ENCODE measurements at regions not wholly inside any gene's neighbourhood (a gene's known extent, or its start where the extent isn't known, plus 50 kb on each side); places are given as distances from the start of the nearest gene placed in this dataset.

- no peak for DNase-seq (ENCODE audit: low read depth)
- no peak for TF ChIP-seq POLR2A (IDR thresholded peaks at IDR 0.05; ENCODE audit: extremely low read depth, insufficient read length)
- TF ChIP-seq, protein P1, sequence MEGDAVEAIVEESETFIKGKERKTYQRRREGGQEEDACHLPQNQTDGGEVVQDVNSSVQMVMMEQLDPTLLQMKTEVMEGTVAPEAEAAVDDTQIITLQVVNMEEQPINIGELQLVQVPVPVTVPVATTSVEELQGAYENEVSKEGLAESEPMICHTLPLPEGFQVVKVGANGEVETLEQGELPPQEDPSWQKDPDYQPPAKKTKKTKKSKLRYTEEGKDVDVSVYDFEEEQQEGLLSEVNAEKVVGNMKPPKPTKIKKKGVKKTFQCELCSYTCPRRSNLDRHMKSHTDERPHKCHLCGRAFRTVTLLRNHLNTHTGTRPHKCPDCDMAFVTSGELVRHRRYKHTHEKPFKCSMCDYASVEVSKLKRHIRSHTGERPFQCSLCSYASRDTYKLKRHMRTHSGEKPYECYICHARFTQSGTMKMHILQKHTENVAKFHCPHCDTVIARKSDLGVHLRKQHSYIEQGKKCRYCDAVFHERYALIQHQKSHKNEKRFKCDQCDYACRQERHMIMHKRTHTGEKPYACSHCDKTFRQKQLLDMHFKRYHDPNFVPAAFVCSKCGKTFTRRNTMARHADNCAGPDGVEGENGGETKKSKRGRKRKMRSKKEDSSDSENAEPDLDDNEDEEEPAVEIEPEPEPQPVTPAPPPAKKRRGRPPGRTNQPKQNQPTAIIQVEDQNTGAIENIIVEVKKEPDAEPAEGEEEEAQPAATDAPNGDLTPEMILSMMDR (IDR thresholded peaks at IDR 0.05; ENCODE audit: low read depth, low read length) = no peak
- TF ChIP-seq MYC (IDR thresholded peaks at IDR 0.05; ENCODE audit: low read depth, low read length) = no peak
- TF ChIP-seq, protein P2, sequence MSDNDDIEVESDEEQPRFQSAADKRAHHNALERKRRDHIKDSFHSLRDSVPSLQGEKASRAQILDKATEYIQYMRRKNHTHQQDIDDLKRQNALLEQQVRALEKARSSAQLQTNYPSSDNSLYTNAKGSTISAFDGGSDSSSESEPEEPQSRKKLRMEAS (IDR thresholded peaks at IDR 0.05; ENCODE audit: low read depth, low read length) = no peak
- H3K4me3 ChIP-seq (ENCODE audit: low read depth, low read length) = no peak overlapping the region
Observed at GRCh38 chr12:114752217-114752616, 68.2 kb upstream of the TBX3 start.

- no peak overlapping the region for H3K4me3 ChIP-seq (ENCODE audit: low read depth, low read length)
- TF ChIP-seq POLR2A (IDR thresholded peaks at IDR 0.05; ENCODE audit: extremely low read depth, insufficient read length) = no peak
- no peak for TF ChIP-seq MYC (IDR thresholded peaks at IDR 0.05; ENCODE audit: low read depth, low read length)
- TF ChIP-seq, protein P1 (IDR thresholded peaks at IDR 0.05; ENCODE audit: low read depth, low read length) = no peak
- TF ChIP-seq, protein P2 (IDR thresholded peaks at IDR 0.05; ENCODE audit: low read depth, low read length) = no peak
- DNase-seq (ENCODE audit: low read depth) = no peak
Observed at GRCh38 chr12:114751712-114752111, 67.7 kb upstream of the TBX3 start.

DNA sequence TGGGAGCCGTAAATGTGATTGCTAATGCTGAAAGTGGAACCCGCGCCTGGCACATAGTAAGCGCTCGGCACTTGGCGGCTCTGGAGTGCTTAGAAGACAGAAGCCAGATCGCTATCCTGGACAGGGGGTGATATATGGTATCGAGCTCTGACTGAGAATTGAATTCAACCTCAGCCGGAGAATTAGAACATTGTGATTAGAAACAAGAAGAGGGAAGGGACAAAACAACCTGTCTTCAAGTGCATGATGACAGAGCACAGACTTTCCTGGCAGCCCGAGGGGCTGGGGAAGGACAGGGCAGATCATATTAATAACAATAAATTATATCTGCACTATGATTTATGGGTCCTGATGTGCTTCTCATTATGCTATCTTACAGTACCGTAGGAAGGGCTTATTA, 66.9 kb upstream of the TBX3 start:
- no peak overlapping the region for H3K4me3 ChIP-seq (ENCODE audit: low read depth, low read length)
- TF ChIP-seq, protein P1 (IDR thresholded peaks at IDR 0.05; ENCODE audit: low read depth, low read length) = no peak
- TF ChIP-seq, protein P2 (IDR thresholded peaks at IDR 0.05; ENCODE audit: low read depth, low read length) = no peak
- DNase-seq (ENCODE audit: low read depth) = no peak

GRCh38 chr12:114749065-114749464, 65.1 kb upstream of the TBX3 start:
- DNase-seq (ENCODE audit: low read depth) = no peak
- TF ChIP-seq, protein P2 (IDR thresholded peaks at IDR 0.05; ENCODE audit: low read depth, low read length) = no peak
- TF ChIP-seq, protein P1 (IDR thresholded peaks at IDR 0.05; ENCODE audit: low read depth, low read length) = no peak
- TF ChIP-seq POLR2A (IDR thresholded peaks at IDR 0.05; ENCODE audit: extremely low read depth, insufficient read length) (no peak), MYC (IDR thresholded peaks at IDR 0.05; ENCODE audit: low read depth, low read length) (no peak)
- H3K4me3 ChIP-seq (ENCODE audit: low read depth, low read length) = no peak overlapping the region

DNA sequence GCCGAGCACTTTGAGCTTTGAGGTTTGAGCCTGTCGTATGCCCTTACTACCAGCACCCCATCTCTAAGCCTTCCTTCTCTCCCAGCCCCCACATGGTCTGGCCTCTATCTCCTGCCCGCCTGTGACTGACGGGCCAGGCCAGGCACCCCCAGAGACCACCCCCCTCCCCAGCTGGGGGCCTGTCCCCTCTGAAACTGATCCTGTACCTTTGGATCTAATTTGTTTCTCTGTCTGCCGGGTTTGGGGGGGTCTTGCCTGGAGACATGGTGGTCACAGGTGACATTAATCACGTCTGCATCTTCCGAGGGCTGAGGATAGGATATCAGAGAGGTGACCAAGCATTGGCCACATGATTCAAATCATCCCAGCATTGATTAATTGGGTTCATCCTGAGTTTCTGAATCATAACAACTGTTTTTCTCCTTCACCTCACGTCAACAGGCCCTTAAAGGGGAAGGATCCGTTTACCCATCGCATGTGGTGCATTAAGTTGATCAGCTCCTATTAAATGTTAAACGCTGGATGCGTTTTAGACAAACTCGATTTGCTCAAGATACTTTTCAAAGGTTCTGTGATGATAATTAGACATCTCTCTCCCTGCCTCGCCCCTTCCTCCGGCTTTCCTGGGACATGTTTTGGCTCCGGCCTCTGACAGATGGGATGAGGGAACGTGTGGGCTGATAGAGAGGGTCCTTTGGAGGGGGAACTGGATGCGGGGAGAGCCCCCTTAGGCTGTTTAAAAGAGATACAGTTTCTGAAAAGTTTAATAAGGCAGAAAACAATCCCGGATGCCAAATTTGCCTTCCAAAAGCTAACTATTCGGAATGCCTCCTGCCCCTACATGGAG, 63.3 kb upstream of the TBX3 start:
- TF ChIP-seq POLR2A (IDR thresholded peaks at IDR 0.05; ENCODE audit: extremely low read depth, insufficient read length) (no peak), MYC (IDR thresholded peaks at IDR 0.05; ENCODE audit: low read depth, low read length) (no peak)
- TF ChIP-seq, protein P1 (IDR thresholded peaks at IDR 0.05; ENCODE audit: low read depth, low read length) = no peak
- TF ChIP-seq, protein P2 (IDR thresholded peaks at IDR 0.05; ENCODE audit: low read depth, low read length) = no peak
- no peak for DNase-seq (ENCODE audit: low read depth)
- H3K4me3 ChIP-seq (ENCODE audit: low read depth, low read length) = no peak overlapping the region
